KMS-11 (cell line): ENCODE measurements at regions not wholly inside any gene's neighbourhood (a gene's known extent, or its start where the extent isn't known, plus 50 kb on each side); places are given as distances from the start of the nearest gene placed in this dataset.

ENCODE experiments used
- H2AFZ ChIP-seq: fragments of 200-600 bp; sonication (generic); 2 replicates; pipeline ENCODE4 v1.6.1; 2016; ENCODE audit warnings: antibody characterized with exemption, mixed run types, low read depth
- H3K27ac ChIP-seq: fragments of 200-600 bp; sonication (generic); 2 replicates; pipeline ENCODE4 v1.6.1; 2016; ENCODE audit warnings: mild to moderate bottlenecking, mixed run types
- H3K27me3 ChIP-seq: fragments of 200-600 bp; sonication (generic); 2 replicates; pipeline ENCODE4 v1.6.1; 2017; ENCODE audit warnings: mild to moderate bottlenecking, low read depth, mixed run types, moderate library complexity; ENCODE audit not compliant: insufficient read depth
- H3K36me3 ChIP-seq: fragments of 200-600 bp; sonication (generic); 2 replicates; pipeline ENCODE4 v1.6.1; 2017; ENCODE audit warnings: mild to moderate bottlenecking, mixed run types; ENCODE audit not compliant: insufficient read depth
- H3K4me1 ChIP-seq: fragments of 200-600 bp; sonication (generic); 2 replicates; pipeline ENCODE4 v1.6.1; 2016; ENCODE audit warnings: mild to moderate bottlenecking, low read depth, mixed run types; ENCODE audit not compliant: poor library complexity, severe bottlenecking
- H3K4me2 ChIP-seq: fragments of 200-600 bp; sonication (generic); 2 replicates; pipeline ENCODE4 v1.7.0; 2016; ENCODE audit warnings: mild to moderate bottlenecking, mixed run types
- H3K4me3 ChIP-seq: fragments of 200-600 bp; sonication (generic); IDR thresholded peaks from 2 replicates; pipeline ENCODE4 v1.6.1; 2017; ENCODE audit warnings: low read depth, low read length, mixed read lengths; ENCODE audit not compliant: insufficient read depth
- H3K79me2 ChIP-seq: fragments of 200-600 bp; sonication (generic); 2 replicates; pipeline ENCODE4 v1.6.1; 2016; ENCODE audit warnings: low read depth, mixed run types; ENCODE audit not compliant: insufficient read depth
- H3K9ac ChIP-seq: fragments of 200-600 bp; sonication (generic); 2 replicates; pipeline ENCODE4 v1.6.1; 2016; ENCODE audit warnings: mild to moderate bottlenecking, mixed run types
- H4K20me1 ChIP-seq: fragments of 200-600 bp; sonication (generic); 2 replicates; pipeline ENCODE4 v1.6.1; 2016; ENCODE audit warnings: mild to moderate bottlenecking, mixed run types; ENCODE audit not compliant: insufficient read depth
- TF ChIP-seq, protein P1 (sequence below): fragments of 200-600 bp; sonication (generic); conservative IDR thresholded peaks from 2 replicates; pipeline ENCODE4 v1.6.1; 2017; ENCODE audit warnings: low read depth, mild to moderate bottlenecking, antibody characterized with exemption, low read length, moderate library complexity, mixed read lengths

DNA sequence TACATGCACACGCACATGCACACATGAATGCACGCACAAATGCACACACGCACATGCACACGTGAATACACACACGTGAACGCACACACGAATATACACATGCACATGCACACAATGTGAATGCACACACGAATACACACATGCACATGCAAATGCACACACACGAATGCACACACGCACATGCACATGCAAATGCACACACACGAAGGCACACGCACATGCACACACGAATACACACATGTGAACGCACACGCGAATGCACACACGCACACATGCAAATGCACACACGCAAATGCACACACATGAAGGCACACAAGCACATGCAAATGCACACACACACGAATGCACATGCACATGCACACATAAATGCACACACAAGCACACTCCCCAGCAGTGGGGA is 68.6 kb upstream of the GPC1 start:
- no peak overlapping the region for H3K9ac ChIP-seq
- H3K4me2 ChIP-seq = no peak overlapping the region
- no peak overlapping the region for H3K4me3 ChIP-seq
- H3K27me3 ChIP-seq = peaks cover 2% of the 10 kb centered on the region; the same call in 1 of the 2 replicates
- H4K20me1 ChIP-seq = no peaks in the 10 kb centered on the region
- H3K27ac ChIP-seq = no peak overlapping the region
- H3K4me1 ChIP-seq = no peaks in the 10 kb centered on the region
- no peak overlapping the region for H2AFZ ChIP-seq
- H3K79me2 ChIP-seq = no peaks in the 10 kb centered on the region
- TF ChIP-seq, protein P1, sequence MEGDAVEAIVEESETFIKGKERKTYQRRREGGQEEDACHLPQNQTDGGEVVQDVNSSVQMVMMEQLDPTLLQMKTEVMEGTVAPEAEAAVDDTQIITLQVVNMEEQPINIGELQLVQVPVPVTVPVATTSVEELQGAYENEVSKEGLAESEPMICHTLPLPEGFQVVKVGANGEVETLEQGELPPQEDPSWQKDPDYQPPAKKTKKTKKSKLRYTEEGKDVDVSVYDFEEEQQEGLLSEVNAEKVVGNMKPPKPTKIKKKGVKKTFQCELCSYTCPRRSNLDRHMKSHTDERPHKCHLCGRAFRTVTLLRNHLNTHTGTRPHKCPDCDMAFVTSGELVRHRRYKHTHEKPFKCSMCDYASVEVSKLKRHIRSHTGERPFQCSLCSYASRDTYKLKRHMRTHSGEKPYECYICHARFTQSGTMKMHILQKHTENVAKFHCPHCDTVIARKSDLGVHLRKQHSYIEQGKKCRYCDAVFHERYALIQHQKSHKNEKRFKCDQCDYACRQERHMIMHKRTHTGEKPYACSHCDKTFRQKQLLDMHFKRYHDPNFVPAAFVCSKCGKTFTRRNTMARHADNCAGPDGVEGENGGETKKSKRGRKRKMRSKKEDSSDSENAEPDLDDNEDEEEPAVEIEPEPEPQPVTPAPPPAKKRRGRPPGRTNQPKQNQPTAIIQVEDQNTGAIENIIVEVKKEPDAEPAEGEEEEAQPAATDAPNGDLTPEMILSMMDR = no peak
- no peaks in the 10 kb centered on the region for H3K36me3 ChIP-seq

DNA sequence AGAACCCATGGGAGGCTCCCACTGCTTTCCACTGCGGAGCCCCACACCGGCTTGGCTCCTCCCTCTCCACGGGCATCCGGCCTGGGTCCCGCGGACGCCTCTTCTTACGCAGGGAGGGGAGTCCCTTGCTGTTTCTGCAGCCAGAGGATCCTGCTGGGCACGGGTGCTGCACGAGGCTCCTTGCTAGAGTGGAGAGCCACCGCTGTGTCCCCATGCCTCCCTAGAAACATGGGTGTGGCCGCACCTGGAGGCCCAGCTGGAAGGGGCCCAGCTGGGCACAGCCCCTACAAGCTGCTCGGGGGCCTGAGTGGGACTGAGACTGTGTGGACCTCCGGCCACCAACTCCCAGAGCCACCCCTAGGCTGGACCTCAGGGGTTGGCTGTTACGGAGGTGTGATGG is 67.7 kb upstream of the GPC1 start:
- peaks cover 2% of the 10 kb centered on the region; the same call in 1 of the 2 replicates for H3K27me3 ChIP-seq
- TF ChIP-seq, protein P1 = no peak
- H3K4me2 ChIP-seq = no peak overlapping the region
- H2AFZ ChIP-seq = no peak overlapping the region
- H3K79me2 ChIP-seq = no peaks in the 10 kb centered on the region
- no peaks in the 10 kb centered on the region for H4K20me1 ChIP-seq
- H3K36me3 ChIP-seq = no peaks in the 10 kb centered on the region
- H3K4me3 ChIP-seq = no peak overlapping the region
- H3K4me1 ChIP-seq = no peaks in the 10 kb centered on the region
- H3K27ac ChIP-seq = no peak overlapping the region
- no peak overlapping the region for H3K9ac ChIP-seq

DNA sequence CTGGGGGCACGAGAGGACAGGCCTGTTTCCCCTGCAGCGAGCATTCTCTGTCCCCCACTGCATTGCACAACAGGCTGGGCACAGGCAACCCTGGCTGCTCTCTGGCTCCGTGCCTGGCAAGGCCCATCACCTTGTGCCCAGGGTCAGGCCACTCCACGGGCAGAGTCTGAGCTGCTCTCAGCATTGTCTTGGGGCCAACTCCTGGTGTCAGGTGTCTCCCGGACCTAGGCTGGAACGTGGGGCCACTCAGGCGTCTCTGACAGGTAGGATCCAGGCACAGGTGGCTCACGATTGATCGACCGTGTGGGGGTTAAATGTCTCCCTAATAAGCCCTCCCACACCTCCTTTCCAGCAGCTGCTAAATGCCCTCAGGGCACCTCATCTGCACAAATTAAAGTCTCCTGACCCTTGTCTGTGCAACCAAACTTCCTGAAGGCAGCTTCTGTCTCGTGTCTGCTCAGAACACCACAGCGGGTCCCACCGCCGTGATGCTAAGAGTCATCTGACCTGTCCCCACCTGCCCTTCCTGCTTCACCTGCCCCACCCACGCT is 66.6 kb upstream of the GPC1 start:
- Histone ChIP-seq H2AFZ (no peak overlapping the region), H3K79me2 (no peaks in the 10 kb centered on the region), H3K27ac (no peak overlapping the region), H3K27me3 (peaks cover 2% of the 10 kb centered on the region; the same call in 1 of the 2 replicates), H3K4me3 (no peak overlapping the region), H3K4me1 (no peaks in the 10 kb centered on the region), H4K20me1 (no peaks in the 10 kb centered on the region), H3K9ac (no peak overlapping the region), H3K4me2 (no peak overlapping the region), H3K36me3 (no peaks in the 10 kb centered on the region)
- TF ChIP-seq, protein P1 = no peak

DNA sequence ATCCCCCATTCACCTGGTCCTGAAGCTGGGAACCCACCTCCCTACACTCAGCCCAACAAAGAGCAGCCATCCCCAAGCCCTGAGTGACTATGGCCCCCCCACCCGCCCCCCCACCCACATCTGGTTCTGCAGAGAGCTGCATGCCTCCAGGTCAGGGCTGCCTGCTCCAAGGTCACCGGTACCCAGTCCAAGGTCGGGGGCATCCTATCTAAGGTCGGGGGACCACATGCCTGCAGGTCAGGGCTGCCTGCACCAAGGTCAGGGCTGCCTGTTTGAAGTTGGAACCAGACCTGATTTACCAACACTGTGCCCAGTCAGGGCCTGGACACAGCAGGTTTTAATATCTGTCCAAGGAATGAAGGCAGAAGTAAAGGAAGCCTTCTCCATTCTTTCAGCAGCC is 66.1 kb upstream of the GPC1 start:
- H3K36me3 ChIP-seq = no peaks in the 10 kb centered on the region
- no peaks in the 10 kb centered on the region for H3K79me2 ChIP-seq
- H3K27ac ChIP-seq = no peak overlapping the region
- no peak overlapping the region for H3K9ac ChIP-seq
- H3K4me3 ChIP-seq = no peak overlapping the region
- H3K27me3 ChIP-seq = peaks cover 2% of the 10 kb centered on the region; the same call in 1 of the 2 replicates
- no peak overlapping the region for H2AFZ ChIP-seq
- TF ChIP-seq, protein P1 = no peak
- H3K4me1 ChIP-seq = no peaks in the 10 kb centered on the region
- H4K20me1 ChIP-seq = no peaks in the 10 kb centered on the region
- H3K4me2 ChIP-seq = no peak overlapping the region
